AG04449 (cell line): ENCODE measurements at regions not wholly inside any gene's neighbourhood (a gene's known extent, or its start where the extent isn't known, plus 50 kb on each side); places are given as distances from the start of the nearest gene placed in this dataset.

Experiments used
- CTCF ChIA-PET: fragments of 350-600 bp; formaldehyde crosslinking; extraction: SDS; loops from one replicate; lab custom pipeline; 2021; ENCODE audit warnings: antibody characterized with exemption; lab: Yijun Ruan, JAX
- POLR2A ChIA-PET: fragments of 400-600, 350-600 bp; formaldehyde crosslinking; extraction: SDS; loops from one replicate; lab custom pipeline; 2020; ENCODE audit warnings: antibody characterized with exemption, inconsistent platforms; lab: Yijun Ruan, JAX
- DNase-seq: peaks from one replicate; pipeline ENCODE4 v3.0.0-alpha.2; 2010; ENCODE audit warnings: low read depth, low spot score
- H3K4me3 ChIP-seq: 2 replicates; pipeline ENCODE4 v1.5.1; 2011; ENCODE audit warnings: low read depth, mild to moderate bottlenecking, control low read depth, low read length
- TF ChIP-seq, protein P1 (sequence below): IDR thresholded peaks from one replicate; pipeline ENCODE4 v1.5.1; 2011; ENCODE audit warnings: mild to moderate bottlenecking, moderate library complexity, low read length, control low read depth, inconsistent platforms; ENCODE audit not compliant: insufficient read depth; ENCODE audit errors: missing control alignments

GRCh38 chr6:11380969-11381744 lies 148.7 kb upstream of the NEDD9 start:
- TF ChIP-seq, protein P1, sequence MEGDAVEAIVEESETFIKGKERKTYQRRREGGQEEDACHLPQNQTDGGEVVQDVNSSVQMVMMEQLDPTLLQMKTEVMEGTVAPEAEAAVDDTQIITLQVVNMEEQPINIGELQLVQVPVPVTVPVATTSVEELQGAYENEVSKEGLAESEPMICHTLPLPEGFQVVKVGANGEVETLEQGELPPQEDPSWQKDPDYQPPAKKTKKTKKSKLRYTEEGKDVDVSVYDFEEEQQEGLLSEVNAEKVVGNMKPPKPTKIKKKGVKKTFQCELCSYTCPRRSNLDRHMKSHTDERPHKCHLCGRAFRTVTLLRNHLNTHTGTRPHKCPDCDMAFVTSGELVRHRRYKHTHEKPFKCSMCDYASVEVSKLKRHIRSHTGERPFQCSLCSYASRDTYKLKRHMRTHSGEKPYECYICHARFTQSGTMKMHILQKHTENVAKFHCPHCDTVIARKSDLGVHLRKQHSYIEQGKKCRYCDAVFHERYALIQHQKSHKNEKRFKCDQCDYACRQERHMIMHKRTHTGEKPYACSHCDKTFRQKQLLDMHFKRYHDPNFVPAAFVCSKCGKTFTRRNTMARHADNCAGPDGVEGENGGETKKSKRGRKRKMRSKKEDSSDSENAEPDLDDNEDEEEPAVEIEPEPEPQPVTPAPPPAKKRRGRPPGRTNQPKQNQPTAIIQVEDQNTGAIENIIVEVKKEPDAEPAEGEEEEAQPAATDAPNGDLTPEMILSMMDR: no peak
- H3K4me3 ChIP-seq: no peak overlapping the region
- ChIA-PET POLR2A (no interaction called here), CTCF (no interaction called here)
- DNase-seq: no peak

- DNase-seq: no peak
- POLR2A ChIA-PET: no interaction called here
- no peak overlapping the region for H3K4me3 ChIP-seq
- TF ChIP-seq, protein P1: no peak
- CTCF ChIA-PET: interaction anchor here (1.1 kb wide), 1 partner anchor 14 kb away, joined by 4 read pairs; no protein-coding TSS in a partner anchor
Measured at GRCh38 chr6:11380549-11380948, 148.1 kb upstream of the NEDD9 start.

DNA sequence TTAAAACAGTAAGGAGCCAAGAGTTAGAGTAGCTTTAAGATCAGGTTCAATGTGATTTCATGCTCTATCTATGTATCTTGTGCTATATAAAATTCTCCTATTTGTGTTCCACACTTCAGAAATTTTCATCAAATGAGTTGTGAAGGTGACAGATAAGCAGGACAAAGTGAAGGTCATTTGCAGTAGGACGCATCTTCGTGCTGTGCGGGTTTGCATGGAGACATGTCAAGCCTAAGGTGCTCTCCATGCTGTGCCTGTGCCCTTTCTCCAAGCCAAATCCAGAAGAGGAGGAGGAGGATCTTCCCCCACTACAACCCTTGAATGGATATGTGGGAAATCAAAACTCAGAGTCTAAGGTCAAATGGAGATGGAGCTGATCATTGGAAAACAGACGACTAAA lies 147.3 kb upstream of the NEDD9 start:
- ChIA-PET CTCF (interaction anchor here (1.1 kb wide), 1 partner anchor 15 kb away, joined by 4 read pairs; no protein-coding TSS in a partner anchor), POLR2A (no interaction called here)
- no peak overlapping the region for H3K4me3 ChIP-seq
- TF ChIP-seq, protein P1: no peak
- DNase-seq: no peak

DNA sequence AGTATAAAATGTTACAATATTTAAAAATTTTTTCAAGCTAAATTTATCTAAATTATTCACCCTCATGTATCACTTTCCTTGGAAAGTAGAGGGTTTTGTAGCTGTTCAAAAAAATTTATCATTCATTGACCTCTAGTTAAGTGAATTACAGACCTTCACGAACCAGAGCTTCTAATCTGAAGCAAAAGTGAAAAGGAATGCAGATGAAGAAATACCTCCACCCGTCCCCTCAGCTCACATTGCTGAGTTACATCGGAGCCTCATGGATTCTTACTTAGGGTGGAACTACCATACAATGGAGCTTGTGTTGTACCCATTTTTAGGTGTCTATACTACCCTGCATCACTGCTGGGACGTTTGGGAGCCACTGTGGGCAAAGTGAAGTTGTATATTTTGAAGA lies 146.2 kb upstream of the NEDD9 start:
- TF ChIP-seq, protein P1: no peak
- ChIA-PET CTCF (interaction anchor here (0.9 kb wide), 1 partner anchor 117 kb away, joined by 3 read pairs; no protein-coding TSS in a partner anchor), POLR2A (interaction anchor here (0.5 kb wide), 1 partner anchor 54 kb away, joined by 3 read pairs; no protein-coding TSS in a partner anchor)
- no peak overlapping the region for H3K4me3 ChIP-seq
- DNase-seq: no peak

DNA sequence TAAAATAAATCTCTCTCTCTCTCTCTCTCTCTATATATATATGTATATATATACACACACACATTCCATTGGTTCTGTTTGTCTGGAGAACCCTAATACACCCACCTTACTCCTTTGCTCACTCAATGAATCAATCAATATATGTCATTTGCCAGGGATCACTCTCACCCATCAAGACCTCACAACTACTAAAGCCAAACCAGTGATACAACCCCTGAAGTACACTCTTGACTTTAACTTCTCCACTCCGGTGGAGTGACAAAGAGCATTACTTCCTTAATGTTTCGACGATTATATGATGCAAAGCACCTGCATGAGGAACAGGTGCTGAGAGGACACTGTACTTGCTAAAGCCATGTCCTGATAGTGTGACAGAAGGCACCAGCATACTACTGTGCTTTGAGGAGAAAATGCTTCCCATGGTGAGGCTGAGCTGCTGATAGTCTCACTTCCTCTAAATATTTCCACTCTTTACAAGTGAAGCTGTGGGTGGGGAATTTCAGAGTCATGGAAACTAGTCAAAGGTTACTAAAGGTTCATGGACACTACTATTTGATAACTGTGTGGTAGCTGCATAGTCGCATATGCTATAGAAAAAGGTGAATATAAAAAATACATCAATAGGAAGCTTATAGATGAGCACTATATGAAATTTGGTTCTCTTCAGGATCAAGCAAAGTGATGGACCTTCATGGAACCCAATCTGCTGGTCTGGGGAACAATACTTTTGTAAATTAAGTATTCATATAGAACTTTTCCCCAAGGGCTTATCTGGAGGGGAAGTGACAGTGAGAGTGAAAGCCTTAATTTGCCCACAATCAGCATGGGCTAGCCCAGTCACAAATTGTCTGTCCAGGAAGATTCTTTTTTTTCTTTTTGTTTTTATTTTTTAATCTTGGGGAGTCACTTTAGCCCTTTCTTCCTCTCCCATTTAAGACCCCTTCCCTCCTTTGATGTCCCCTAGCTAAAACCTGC lies 141.9 kb upstream of the NEDD9 start:
- no peak for DNase-seq
- POLR2A ChIA-PET: no interaction called here
- H3K4me3 ChIP-seq: no peak overlapping the region
- CTCF ChIA-PET: interaction anchor here (0.7 kb wide), 1 partner anchor 11 kb away, joined by 3 read pairs; no protein-coding TSS in a partner anchor
- TF ChIP-seq, protein P1: no peak
